ENCODE measurements at regions not wholly inside any gene's neighbourhood (a gene's known extent, or its start where the extent isn't known, plus 50 kb on each side); places are given as distances from the start of the nearest gene placed in this dataset.
"Not testable (repeated sequence)": the region's sequence is repeated elsewhere in the genome, so short reads cannot be mapped to it uniquely, and the experiment has no call there.

GRCh38 chr1:229017091-229017490 is 253.8 kb upstream of the RAB4A start:
- DNase-seq = no peak

GRCh38 chr1:229018674-229019295 is 252.1 kb upstream of the RAB4A start:
- DNase-seq = no peak

GRCh38 chr1:229019663-229020271 is 251.1 kb upstream of the RAB4A start:
- no peak for DNase-seq

GRCh38 chr1:229021034-229021433 is 249.9 kb upstream of the RAB4A start:
- not testable (repeated sequence) for DNase-seq

GRCh38 chr1:229022595-229023333 is 248.1 kb upstream of the RAB4A start:
- DNase-seq = no peak

GRCh38 chr1:229023651-229024300 is 247.1 kb upstream of the RAB4A start:
- DNase-seq = no peak

- peak; percentile 53 for DNase-seq
Observed at GRCh38 chr1:229024528-229025130, 246.3 kb upstream of the RAB4A start.

- DNase-seq = no peak
Observed at GRCh38 chr1:229025576-229025975, 245.3 kb upstream of the RAB4A start.

GRCh38 chr1:229027158-229027557 is 243.8 kb upstream of the RAB4A start:
- DNase-seq = no peak

- DNase-seq = peak; percentile 65
Observed at GRCh38 chr1:229027622-229028182, 243.2 kb upstream of the RAB4A start.

- no peak for DNase-seq
Observed at GRCh38 chr1:229028544-229028943, 242.4 kb upstream of the RAB4A start.

- no peak for DNase-seq
Observed at GRCh38 chr1:229028987-229029878, 241.7 kb upstream of the RAB4A start.

- DNase-seq = no peak
Observed at GRCh38 chr1:229029879-229030235, 241.1 kb upstream of the RAB4A start.

- DNase-seq = no peak
Observed at GRCh38 chr1:229030630-229031029, 240.3 kb upstream of the RAB4A start.

GRCh38 chr1:229031061-229031460 is 239.8 kb upstream of the RAB4A start:
- DNase-seq = no peak

- no peak for DNase-seq
Observed at GRCh38 chr1:229031481-229032341, 239.2 kb upstream of the RAB4A start.

GRCh38 chr1:229032375-229032774 is 238.5 kb upstream of the RAB4A start:
- no peak for DNase-seq

- no peak for DNase-seq
Observed at GRCh38 chr1:229033480-229033879, 237.4 kb upstream of the RAB4A start.

- no peak for DNase-seq
Observed at GRCh38 chr1:229034342-229034741, 236.6 kb upstream of the RAB4A start.

GRCh38 chr1:229035054-229035747 is 235.7 kb upstream of the RAB4A start:
- no peak for DNase-seq
